ENCODE measurements at regions not wholly inside any gene's neighbourhood (a gene's known extent, or its start where the extent isn't known, plus 50 kb on each side); places are given as distances from the start of the nearest gene placed in this dataset.

- H4K20me1 ChIP-seq (ENCODE audit: insufficient read depth, low read length) = no peaks in the 10 kb centered on the region
- DNase-seq (ENCODE audit: low spot score) (no peak), ATAC-seq (no peak), FAIRE-seq (no peak)
- BruUV-seq (replicated peaks) = no TSS peak
- H3K4me3 ChIP-seq (replicated peaks in 1 of 3; ENCODE audit: insufficient read depth in 1 of 3, low read depth in 2 of 3, low read length in 3 of 3) = no peak overlapping the region
- intact Hi-C loops (cut with micrococcal nuclease; ENCODE audit: unreplicated experiment) (no loop called here), in situ Hi-C loops (cut with HindIII; ENCODE audit: extremely low pct_ligation_motif_present, low pct_unique_long_range_greater_than_20kb) (loop anchor here (25.0 kb wide), 1 partner anchor 96 kb away; no protein-coding TSS in a partner anchor)
- 87% methylated on average over 3 of the region's 3 CpGs for WGBS (ENCODE audit: low lambda C conversion rate)
- H3K27me3 ChIP-seq (ENCODE audit: control insufficient read depth in 1 of 2, insufficient read depth in 2 of 2, low read length in 2 of 2) = peaks cover 0 to 16% of the 10 kb centered on the region in 2 experiments; a peak in 2 of 5 replicates
- ChIA-PET POLR2A (no interaction called here), CTCF (ENCODE audit: low intra/inter-chr PET ratio, low total read pairs) (no interaction called here)
- no peaks in the 10 kb centered on the region for H3K36me3 ChIP-seq (replicated peaks in 1 of 2; ENCODE audit: control insufficient read depth in 1 of 2, insufficient read depth in 2 of 2, low read length in 2 of 2)
- H3K27ac ChIP-seq (ENCODE audit: extremely low read length, insufficient read depth, low read length) = no peak overlapping the region
- no peak overlapping the region for H3K9ac ChIP-seq (ENCODE audit: insufficient read depth, low read depth, low read length)
- H3K9me3 ChIP-seq (ENCODE audit: low read length) = no peaks in the 10 kb centered on the region
- no peak for TF ChIP-seq ARHGAP35 (CRISPR knock-in tag; IDR thresholded peaks at IDR 0.05; ENCODE audit: borderline replicate concordance)
- no peak for TF ChIP-seq POLR2A (IDR thresholded peaks at IDR 0.05; ENCODE audit: insufficient read depth in 1 of 2, low read depth in 2 of 2, low read length in 2 of 2)
- H3K4me2 ChIP-seq (ENCODE audit: low read depth, low read length) = no peak overlapping the region
- peaks cover 32% of the 10 kb centered on the region for H3K4me1 ChIP-seq (ENCODE audit: insufficient read depth, low read length)
- no peak overlapping the region for H2AFZ ChIP-seq (ENCODE audit: low read length)
- H3K79me2 ChIP-seq (ENCODE audit: insufficient read depth, low read length) = no peaks in the 10 kb centered on the region
Measured at GRCh38 chr1:116257836-116258235, 115.2 kb upstream of the ATP1A1 start.

DNA sequence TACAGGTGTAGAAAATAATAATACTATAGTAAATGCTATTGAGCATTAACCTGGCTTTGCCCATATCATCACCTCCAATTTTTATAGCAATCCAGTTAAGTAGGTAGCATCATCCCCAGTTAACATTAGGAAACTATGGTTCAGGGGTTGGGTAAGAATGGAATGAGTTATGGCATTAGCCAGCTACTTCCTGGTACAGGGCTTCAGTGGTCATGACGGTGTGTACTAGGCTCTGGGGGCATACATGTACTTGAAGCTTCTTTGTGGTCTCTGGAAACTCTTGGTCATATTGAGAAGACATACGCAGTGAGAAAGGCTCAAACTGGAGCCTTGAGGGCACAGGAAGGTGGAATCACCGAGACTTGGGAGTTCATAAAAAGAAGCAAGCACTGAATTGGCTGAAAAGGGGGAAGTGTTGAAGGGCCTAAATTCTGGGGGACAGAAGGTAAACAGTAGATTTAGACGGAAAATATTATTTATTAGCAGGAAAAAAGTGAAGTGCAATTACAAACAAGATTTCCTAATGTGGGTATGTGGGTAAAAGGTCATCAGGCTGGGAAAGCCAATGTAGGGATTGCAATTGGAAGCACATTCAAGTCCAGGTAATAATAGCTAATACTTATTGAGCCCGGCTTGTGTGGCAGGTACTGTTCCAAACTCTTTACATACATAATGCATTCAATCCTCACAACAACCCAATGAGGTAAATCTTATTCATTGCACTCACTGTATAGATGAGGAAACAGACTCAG lies 114.2 kb upstream of the ATP1A1 start:
- H3K27me3 ChIP-seq (ENCODE audit: control insufficient read depth in 1 of 2, insufficient read depth in 2 of 2, low read length in 2 of 2) = peaks cover 0 to 16% of the 10 kb centered on the region in 2 experiments; a peak in 2 of 5 replicates
- H3K9me3 ChIP-seq (ENCODE audit: low read length) = no peaks in the 10 kb centered on the region
- no peak for ATAC-seq
- H3K4me1 ChIP-seq (ENCODE audit: insufficient read depth, low read length) = peaks cover 39% of the 10 kb centered on the region
- H3K9ac ChIP-seq (ENCODE audit: insufficient read depth, low read depth, low read length) = no peak overlapping the region
- no peak overlapping the region for H3K4me3 ChIP-seq (replicated peaks in 1 of 3; ENCODE audit: insufficient read depth in 1 of 3, low read depth in 2 of 3, low read length in 3 of 3)
- H3K79me2 ChIP-seq (ENCODE audit: insufficient read depth, low read length) = no peaks in the 10 kb centered on the region
- ChIA-PET POLR2A (no interaction called here), CTCF (ENCODE audit: low intra/inter-chr PET ratio, low total read pairs) (no interaction called here)
- no peaks in the 10 kb centered on the region for H3K36me3 ChIP-seq (replicated peaks in 1 of 2; ENCODE audit: control insufficient read depth in 1 of 2, insufficient read depth in 2 of 2, low read length in 2 of 2)
- in situ Hi-C loops (cut with HindIII; ENCODE audit: extremely low pct_ligation_motif_present, low pct_unique_long_range_greater_than_20kb) (loop anchor here (25.0 kb wide), 1 partner anchor 97 kb away; no protein-coding TSS in a partner anchor), intact Hi-C loops (cut with micrococcal nuclease; ENCODE audit: unreplicated experiment) (no loop called here)
- no peaks in the 10 kb centered on the region for H4K20me1 ChIP-seq (ENCODE audit: insufficient read depth, low read length)
- WGBS (ENCODE audit: low lambda C conversion rate) = 58% methylated on average over 5 of the region's 5 CpGs
- no peak for FAIRE-seq
- BruUV-seq (replicated peaks) = no TSS peak
- H3K27ac ChIP-seq (ENCODE audit: extremely low read length, insufficient read depth, low read length) = no peak overlapping the region
- no peak overlapping the region for H3K4me2 ChIP-seq (ENCODE audit: low read depth, low read length)
- H2AFZ ChIP-seq (ENCODE audit: low read length) = no peak overlapping the region
- DNase-seq (ENCODE audit: low spot score) = no peak
- no peak for TF ChIP-seq HOXD1 (CRISPR knock-in tag; IDR thresholded peaks at IDR 0.05)
- TF ChIP-seq ZFP82 (CRISPR knock-in tag; IDR thresholded peaks at IDR 0.05; ENCODE audit: borderline replicate concordance) = no peak
- TF ChIP-seq FOXP1 (IDR thresholded peaks at IDR 0.05) = no peak
- no peak for TF ChIP-seq FOXP1 (CRISPR knock-in tag; IDR thresholded peaks at IDR 0.05)
- TF ChIP-seq, protein P1, sequence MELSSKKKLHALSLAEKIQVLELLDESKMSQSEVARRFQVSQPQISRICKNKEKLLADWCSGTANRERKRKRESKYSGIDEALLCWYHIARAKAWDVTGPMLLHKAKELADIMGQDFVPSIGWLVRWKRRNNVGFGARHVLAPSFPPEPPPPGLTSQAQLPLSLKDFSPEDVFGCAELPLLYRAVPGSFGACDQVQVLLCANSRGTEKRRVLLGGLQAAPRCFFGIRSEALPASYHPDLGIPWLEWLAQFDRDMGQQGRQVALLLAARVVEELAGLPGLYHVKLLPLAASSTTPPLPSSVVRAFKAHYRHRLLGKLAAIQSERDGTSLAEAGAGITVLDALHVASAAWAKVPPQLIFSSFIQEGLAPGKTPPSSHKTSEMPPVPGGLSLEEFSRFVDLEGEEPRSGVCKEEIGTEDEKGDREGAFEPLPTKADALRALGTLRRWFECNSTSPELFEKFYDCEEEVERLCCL (CRISPR knock-in tag; IDR thresholded peaks at IDR 0.05; ENCODE audit: borderline replicate concordance) = no peak
- TF ChIP-seq, protein P2, sequence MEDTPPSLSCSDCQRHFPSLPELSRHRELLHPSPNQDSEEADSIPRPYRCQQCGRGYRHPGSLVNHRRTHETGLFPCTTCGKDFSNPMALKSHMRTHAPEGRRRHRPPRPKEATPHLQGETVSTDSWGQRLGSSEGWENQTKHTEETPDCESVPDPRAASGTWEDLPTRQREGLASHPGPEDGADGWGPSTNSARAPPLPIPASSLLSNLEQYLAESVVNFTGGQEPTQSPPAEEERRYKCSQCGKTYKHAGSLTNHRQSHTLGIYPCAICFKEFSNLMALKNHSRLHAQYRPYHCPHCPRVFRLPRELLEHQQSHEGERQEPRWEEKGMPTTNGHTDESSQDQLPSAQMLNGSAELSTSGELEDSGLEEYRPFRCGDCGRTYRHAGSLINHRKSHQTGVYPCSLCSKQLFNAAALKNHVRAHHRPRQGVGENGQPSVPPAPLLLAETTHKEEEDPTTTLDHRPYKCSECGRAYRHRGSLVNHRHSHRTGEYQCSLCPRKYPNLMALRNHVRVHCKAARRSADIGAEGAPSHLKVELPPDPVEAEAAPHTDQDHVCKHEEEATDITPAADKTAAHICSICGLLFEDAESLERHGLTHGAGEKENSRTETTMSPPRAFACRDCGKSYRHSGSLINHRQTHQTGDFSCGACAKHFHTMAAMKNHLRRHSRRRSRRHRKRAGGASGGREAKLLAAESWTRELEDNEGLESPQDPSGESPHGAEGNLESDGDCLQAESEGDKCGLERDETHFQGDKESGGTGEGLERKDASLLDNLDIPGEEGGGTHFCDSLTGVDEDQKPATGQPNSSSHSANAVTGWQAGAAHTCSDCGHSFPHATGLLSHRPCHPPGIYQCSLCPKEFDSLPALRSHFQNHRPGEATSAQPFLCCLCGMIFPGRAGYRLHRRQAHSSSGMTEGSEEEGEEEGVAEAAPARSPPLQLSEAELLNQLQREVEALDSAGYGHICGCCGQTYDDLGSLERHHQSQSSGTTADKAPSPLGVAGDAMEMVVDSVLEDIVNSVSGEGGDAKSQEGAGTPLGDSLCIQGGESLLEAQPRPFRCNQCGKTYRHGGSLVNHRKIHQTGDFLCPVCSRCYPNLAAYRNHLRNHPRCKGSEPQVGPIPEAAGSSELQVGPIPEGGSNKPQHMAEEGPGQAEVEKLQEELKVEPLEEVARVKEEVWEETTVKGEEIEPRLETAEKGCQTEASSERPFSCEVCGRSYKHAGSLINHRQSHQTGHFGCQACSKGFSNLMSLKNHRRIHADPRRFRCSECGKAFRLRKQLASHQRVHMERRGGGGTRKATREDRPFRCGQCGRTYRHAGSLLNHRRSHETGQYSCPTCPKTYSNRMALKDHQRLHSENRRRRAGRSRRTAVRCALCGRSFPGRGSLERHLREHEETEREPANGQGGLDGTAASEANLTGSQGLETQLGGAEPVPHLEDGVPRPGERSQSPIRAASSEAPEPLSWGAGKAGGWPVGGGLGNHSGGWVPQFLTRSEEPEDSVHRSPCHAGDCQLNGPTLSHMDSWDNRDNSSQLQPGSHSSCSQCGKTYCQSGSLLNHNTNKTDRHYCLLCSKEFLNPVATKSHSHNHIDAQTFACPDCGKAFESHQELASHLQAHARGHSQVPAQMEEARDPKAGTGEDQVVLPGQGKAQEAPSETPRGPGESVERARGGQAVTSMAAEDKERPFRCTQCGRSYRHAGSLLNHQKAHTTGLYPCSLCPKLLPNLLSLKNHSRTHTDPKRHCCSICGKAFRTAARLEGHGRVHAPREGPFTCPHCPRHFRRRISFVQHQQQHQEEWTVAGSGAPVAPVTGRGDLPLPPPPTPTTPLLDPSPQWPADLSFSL (CRISPR knock-in tag; IDR thresholded peaks at IDR 0.05) = no peak
- TF ChIP-seq SNAI1 (CRISPR knock-in tag; IDR thresholded peaks at IDR 0.05; ENCODE audit: borderline replicate concordance) = no peak
- no peak for TF ChIP-seq ZNF33A (CRISPR knock-in tag; IDR thresholded peaks at IDR 0.05; ENCODE audit: borderline replicate concordance)
